ENCODE measurements at regions not wholly inside any gene's neighbourhood (a gene's known extent, or its start where the extent isn't known, plus 50 kb on each side); places are given as distances from the start of the nearest gene placed in this dataset.
A peak's percentile ranks its signal among the peaks of the same experiment; 100 is the strongest.

DNA sequence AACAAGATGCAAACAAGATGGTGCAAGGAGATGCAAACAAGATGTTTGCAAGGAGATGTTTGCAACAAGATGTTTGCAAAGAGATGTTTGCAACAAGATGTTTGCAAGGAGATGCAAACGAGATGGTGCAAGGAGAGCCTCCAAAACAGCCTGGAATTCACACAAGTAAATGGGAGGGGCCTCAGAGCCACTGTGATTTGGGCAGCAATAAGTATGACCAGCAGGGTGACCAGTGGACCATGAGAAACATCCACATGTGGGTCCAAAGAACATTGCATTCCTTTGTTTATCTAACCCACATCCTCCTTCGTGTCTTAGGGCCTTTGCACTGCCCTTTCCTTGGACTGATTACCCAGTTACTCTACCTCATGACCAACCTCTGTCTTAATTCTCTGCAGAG is 162.9 kb downstream of the PLPP3 start (continued):
- TF ChIP-seq FOXA3 (CRISPR knock-in tag; IDR thresholded peaks at IDR 0.05): peak; percentile 82
- TF ChIP-seq, protein P1, sequence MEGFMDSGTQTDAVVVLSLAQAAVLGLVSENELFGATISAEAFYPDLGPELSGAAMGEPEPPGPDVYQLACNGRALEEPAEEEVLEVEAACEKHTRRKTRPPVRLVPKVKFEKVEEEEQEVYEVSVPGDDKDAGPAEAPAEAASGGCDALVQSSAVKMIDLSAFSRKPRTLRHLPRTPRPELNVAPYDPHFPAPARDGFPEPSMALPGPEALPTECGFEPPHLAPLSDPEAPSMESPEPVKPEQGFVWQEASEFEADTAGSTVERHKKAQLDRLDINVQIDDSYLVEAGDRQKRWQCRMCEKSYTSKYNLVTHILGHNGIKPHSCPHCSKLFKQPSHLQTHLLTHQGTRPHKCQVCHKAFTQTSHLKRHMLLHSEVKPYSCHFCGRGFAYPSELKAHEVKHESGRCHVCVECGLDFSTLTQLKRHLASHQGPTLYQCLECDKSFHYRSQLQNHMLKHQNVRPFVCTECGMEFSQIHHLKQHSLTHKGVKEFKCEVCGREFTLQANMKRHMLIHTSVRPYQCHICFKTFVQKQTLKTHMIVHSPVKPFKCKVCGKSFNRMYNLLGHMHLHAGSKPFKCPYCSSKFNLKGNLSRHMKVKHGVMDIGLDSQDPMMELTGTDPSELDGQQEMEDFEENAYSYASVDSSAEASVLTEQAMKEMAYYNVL (CRISPR knock-in tag; IDR thresholded peaks at IDR 0.05; ENCODE audit: borderline replicate concordance): no peak
- 0 out of 2 replicates have a peak, but pooled peaks have one; percentile 48 for TF ChIP-seq NCOR1 (IDR thresholded peaks at IDR 0.05; ENCODE audit: borderline replicate concordance, low read length)
- TF ChIP-seq, protein P2, sequence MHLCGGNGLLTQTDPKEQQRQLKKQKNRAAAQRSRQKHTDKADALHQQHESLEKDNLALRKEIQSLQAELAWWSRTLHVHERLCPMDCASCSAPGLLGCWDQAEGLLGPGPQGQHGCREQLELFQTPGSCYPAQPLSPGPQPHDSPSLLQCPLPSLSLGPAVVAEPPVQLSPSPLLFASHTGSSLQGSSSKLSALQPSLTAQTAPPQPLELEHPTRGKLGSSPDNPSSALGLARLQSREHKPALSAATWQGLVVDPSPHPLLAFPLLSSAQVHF (CRISPR knock-in tag; IDR thresholded peaks at IDR 0.05): no peak
- TF ChIP-seq ZMYM2 (CRISPR knock-in tag; IDR thresholded peaks at IDR 0.05): peak; percentile 70; the same call in 1 of the 2 replicates
- TF ChIP-seq HIVEP1 (CRISPR knock-in tag; IDR thresholded peaks at IDR 0.05): no peak
- TF ChIP-seq GZF1 (CRISPR knock-in tag; IDR thresholded peaks at IDR 0.05): no peak
- TF ChIP-seq JARID2 (CRISPR knock-in tag; IDR thresholded peaks at IDR 0.05; ENCODE audit: insufficient replicate concordance): no peak
- no peak for TF ChIP-seq SMYD3 (CRISPR knock-in tag; IDR thresholded peaks at IDR 0.05)
- TF ChIP-seq HDAC1 (CRISPR knock-in tag; IDR thresholded peaks at IDR 0.05): no peak
- peak; percentile 15; the same call in 1 of the 2 replicates for TF ChIP-seq CEBPG (CRISPR knock-in tag; IDR thresholded peaks at IDR 0.05)
- TF ChIP-seq, protein P3, sequence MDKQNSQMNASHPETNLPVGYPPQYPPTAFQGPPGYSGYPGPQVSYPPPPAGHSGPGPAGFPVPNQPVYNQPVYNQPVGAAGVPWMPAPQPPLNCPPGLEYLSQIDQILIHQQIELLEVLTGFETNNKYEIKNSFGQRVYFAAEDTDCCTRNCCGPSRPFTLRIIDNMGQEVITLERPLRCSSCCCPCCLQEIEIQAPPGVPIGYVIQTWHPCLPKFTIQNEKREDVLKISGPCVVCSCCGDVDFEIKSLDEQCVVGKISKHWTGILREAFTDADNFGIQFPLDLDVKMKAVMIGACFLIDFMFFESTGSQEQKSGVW (CRISPR knock-in tag; IDR thresholded peaks at IDR 0.05; ENCODE audit: borderline replicate concordance): no peak
- TF ChIP-seq ZBTB38 (CRISPR knock-in tag; IDR thresholded peaks at IDR 0.05): no peak
- TF ChIP-seq ZNF7 (CRISPR knock-in tag; IDR thresholded peaks at IDR 0.05): no peak
- TF ChIP-seq DPF2 (CRISPR knock-in tag; IDR thresholded peaks at IDR 0.05; ENCODE audit: borderline replicate concordance, low read depth): 0 out of 2 replicates have a peak, but pooled peaks have one; percentile 18
- TF ChIP-seq ZNF138 (CRISPR knock-in tag; IDR thresholded peaks at IDR 0.05; ENCODE audit: low read depth): no peak
- TF ChIP-seq, protein P4, sequence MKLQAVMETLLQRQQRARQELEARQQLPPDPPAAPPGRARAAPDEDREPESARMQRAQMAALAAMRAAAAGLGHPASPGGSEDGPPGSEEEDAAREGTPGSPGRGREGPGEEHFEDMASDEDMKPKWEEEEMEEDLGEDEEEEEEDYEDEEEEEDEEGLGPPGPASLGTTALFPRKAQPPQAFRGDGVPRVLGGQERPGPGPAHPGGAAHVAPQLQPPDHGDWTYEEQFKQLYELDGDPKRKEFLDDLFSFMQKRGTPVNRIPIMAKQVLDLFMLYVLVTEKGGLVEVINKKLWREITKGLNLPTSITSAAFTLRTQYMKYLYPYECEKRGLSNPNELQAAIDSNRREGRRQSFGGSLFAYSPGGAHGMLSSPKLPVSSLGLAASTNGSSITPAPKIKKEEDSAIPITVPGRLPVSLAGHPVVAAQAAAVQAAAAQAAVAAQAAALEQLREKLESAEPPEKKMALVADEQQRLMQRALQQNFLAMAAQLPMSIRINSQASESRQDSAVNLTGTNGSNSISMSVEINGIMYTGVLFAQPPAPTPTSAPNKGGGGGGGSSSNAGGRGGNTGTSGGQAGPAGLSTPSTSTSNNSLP (IDR thresholded peaks at IDR 0.05; ENCODE audit: low read depth, low read length): no peak
- no peak for TF ChIP-seq AGO1 (IDR thresholded peaks at IDR 0.05; ENCODE audit: low read depth, low read length, poor library complexity, severe bottlenecking)
- TF ChIP-seq, protein P5, sequence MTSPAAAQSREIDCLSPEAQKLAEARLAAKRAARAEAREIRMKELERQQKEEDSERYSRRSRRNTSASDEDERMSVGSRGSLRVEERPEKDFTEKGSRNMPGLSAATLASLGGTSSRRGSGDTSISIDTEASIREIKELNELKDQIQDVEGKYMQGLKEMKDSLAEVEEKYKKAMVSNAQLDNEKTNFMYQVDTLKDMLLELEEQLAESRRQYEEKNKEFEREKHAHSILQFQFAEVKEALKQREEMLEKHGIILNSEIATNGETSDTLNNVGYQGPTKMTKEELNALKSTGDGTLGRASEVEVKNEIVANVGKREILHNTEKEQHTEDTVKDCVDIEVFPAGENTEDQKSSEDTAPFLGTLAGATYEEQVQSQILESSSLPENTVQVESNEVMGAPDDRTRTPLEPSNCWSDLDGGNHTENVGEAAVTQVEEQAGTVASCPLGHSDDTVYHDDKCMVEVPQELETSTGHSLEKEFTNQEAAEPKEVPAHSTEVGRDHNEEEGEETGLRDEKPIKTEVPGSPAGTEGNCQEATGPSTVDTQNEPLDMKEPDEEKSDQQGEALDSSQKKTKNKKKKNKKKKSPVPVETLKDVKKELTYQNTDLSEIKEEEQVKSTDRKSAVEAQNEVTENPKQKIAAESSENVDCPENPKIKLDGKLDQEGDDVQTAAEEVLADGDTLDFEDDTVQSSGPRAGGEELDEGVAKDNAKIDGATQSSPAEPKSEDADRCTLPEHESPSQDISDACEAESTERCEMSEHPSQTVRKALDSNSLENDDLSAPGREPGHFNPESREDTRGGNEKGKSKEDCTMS (CRISPR knock-in tag; conservative IDR thresholded peaks at IDR 0.05): no peak
